ENCODE measurements at regions not wholly inside any gene's neighbourhood (a gene's known extent, or its start where the extent isn't known, plus 50 kb on each side); places are given as distances from the start of the nearest gene placed in this dataset.

DNA sequence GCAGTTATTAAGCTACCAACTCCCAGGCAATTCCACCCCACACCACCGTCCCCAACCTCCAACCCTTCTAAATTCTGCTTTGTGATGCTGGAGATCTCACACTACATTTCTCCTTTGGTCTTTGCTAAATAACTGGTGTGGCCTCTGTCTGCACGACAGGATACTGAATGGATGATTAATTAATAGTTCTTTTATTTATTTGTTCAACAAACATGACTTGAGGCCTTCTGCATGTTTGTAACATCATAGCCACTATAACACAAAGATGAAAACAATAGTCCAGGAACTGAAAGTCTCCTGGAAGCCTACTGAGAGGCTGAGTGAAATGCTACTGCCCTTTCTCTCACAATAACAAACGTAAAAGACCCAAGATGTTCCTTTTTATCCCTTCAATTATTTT, 609.5 kb upstream of the UBE2E2 start (continued):
- no peak for TF ChIP-seq AHDC1 (CRISPR knock-in tag; IDR thresholded peaks at IDR 0.05; ENCODE audit: borderline replicate concordance)
- TF ChIP-seq CREBL2 (CRISPR knock-in tag; IDR thresholded peaks at IDR 0.05; ENCODE audit: borderline replicate concordance) = no peak
- no peak for TF ChIP-seq ZBTB38 (CRISPR knock-in tag; IDR thresholded peaks at IDR 0.05)

- Histone ChIP-seq H3K4me2 (ENCODE audit: low read depth, low read length) (no peak overlapping the region), H2AFZ (ENCODE audit: low read length) (no peak overlapping the region), H3K9me3 (ENCODE audit: low read length) (peaks cover 21% of the 10 kb centered on the region), H3K36me3 (replicated peaks in 1 of 2; ENCODE audit: control insufficient read depth in 1 of 2, insufficient read depth in 2 of 2, low read length in 2 of 2) (no peaks in the 10 kb centered on the region), H3K27ac (ENCODE audit: extremely low read length, insufficient read depth, low read length) (no peak overlapping the region), H3K4me1 (ENCODE audit: insufficient read depth, low read length) (no peaks in the 10 kb centered on the region), H3K9ac (ENCODE audit: insufficient read depth, low read depth, low read length) (no peak overlapping the region), H4K20me1 (ENCODE audit: insufficient read depth, low read length) (no peaks in the 10 kb centered on the region), H3K79me2 (ENCODE audit: insufficient read depth, low read length) (no peaks in the 10 kb centered on the region), H3K27me3 (ENCODE audit: control insufficient read depth in 1 of 2, insufficient read depth in 2 of 2, low read length in 2 of 2) (no peaks in the 10 kb centered on the region), H3K4me3 (replicated peaks in 1 of 3; ENCODE audit: insufficient read depth in 1 of 3, low read depth in 2 of 3, low read length in 3 of 3) (no peak overlapping the region)
- intact Hi-C loops (cut with micrococcal nuclease; ENCODE audit: unreplicated experiment) (no loop called here), in situ Hi-C loops (cut with HindIII; ENCODE audit: extremely low pct_ligation_motif_present, low pct_unique_long_range_greater_than_20kb) (no loop called here)
- TF ChIP-seq TBX2 (CRISPR knock-in tag; IDR thresholded peaks at IDR 0.05; ENCODE audit: borderline replicate concordance) (no peak), ZNF766 (CRISPR knock-in tag; IDR thresholded peaks at IDR 0.05; ENCODE audit: borderline replicate concordance) (no peak)
- DNase-seq (ENCODE audit: low spot score) (no peak), FAIRE-seq (no peak), ATAC-seq (no peak)
- no TSS peak for BruUV-seq (replicated peaks)
- CTCF ChIA-PET (ENCODE audit: low intra/inter-chr PET ratio, low total read pairs) = no interaction called here
- POLR2A ChIA-PET = no interaction called here
These were observed 608.1 kb upstream of the UBE2E2 start for GRCh38 chr3:22594990-22595389.

Data from HepG2 (cell line).